ENCODE measurements at regions not wholly inside any gene's neighbourhood (a gene's known extent, or its start where the extent isn't known, plus 50 kb on each side); places are given as distances from the start of the nearest gene placed in this dataset.

DNA sequence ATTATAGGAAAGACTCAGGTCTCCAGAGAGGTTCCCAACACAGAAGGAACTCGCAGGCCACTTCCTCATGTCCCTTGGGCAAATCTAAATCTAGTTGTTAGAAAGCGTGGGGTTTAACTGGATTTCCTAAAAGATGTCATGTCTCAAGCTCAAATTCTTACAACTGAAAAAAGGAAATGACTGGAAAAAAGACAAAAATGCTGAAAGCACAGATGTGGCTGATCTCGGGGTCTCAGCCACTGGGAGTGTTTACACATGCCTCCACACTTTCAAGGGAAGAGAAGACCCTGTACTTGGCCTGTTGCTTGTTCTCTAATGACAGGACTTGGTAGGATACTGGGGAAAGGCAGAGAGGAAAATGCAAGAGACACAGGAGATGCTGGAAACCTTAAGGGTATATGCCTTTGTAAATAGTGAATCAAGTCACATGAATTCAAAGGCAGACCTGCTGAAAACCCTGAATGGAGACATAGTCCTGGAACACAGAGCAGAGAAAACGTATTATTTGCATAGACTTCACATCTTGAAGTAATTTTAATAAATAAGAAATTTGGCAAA is 160.9 kb upstream of the MEIS1 start:
- TF ChIP-seq CTCF (conservative IDR thresholded peaks at IDR 0.05) (no peak), ZFX (IDR thresholded peaks at IDR 0.05) (no peak)

All from C4-2B (cell line).